22Rv1 (cell line): ENCODE measurements at regions not wholly inside any gene's neighbourhood (a gene's known extent, or its start where the extent isn't known, plus 50 kb on each side); places are given as distances from the start of the nearest gene placed in this dataset.

Experiments used
- CTCF ChIP-seq: fragments of 450-650 bp; IDR thresholded peaks from 2 replicates; pipeline ENCODE4 v1.5.1; 2017; ENCODE audit warnings: mild to moderate bottlenecking
- ZFX ChIP-seq: fragments of 450-650 bp; IDR thresholded peaks from 2 replicates; pipeline ENCODE4 v1.6.1; 2017; ENCODE audit warnings: antibody characterized with exemption, borderline replicate concordance

GRCh38 chr10:35907548-35907947 is 265.5 kb upstream of the FZD8 start:
- TF ChIP-seq CTCF (no peak), ZFX (no peak)
